ENCODE measurements at regions not wholly inside any gene's neighbourhood (a gene's known extent, or its start where the extent isn't known, plus 50 kb on each side); places are given as distances from the start of the nearest gene placed in this dataset.
A peak's percentile ranks its signal among the peaks of the same experiment; 100 is the strongest.

- no peaks in the 10 kb centered on the region for H3K36me3 ChIP-seq (ENCODE audit: control insufficient read depth, insufficient read depth, low read length)
- H3K27ac ChIP-seq (ENCODE audit: low read length) = no peak overlapping the region
- H3K4me1 Mint-ChIP-seq = no peaks in the 10 kb centered on the region
- peaks cover 0 to 2% of the 10 kb centered on the region in 2 donors for H3K9me3 Mint-ChIP-seq
- no peak overlapping the region for H3K4me3 ChIP-seq (ENCODE audit: low read length)
- no peak for ATAC-seq
- H3K27ac Mint-ChIP-seq = no peak overlapping the region
- no peaks in the 10 kb centered on the region for H3K4me1 ChIP-seq (ENCODE audit: control insufficient read depth, insufficient read depth, low read length)
- no peaks in the 10 kb centered on the region for H3K9me3 ChIP-seq (ENCODE audit: control insufficient read depth, insufficient read depth, low read length)
- no peaks in the 10 kb centered on the region for H3K27me3 ChIP-seq (ENCODE audit: control insufficient read depth, insufficient read depth, low read length)
- intact Hi-C loops (cut with micrococcal nuclease) = no loop called here
- WGBS (ENCODE audit: insufficient coverage) = 77% methylated on average over 4 of the region's 4 CpGs
- no peak for TF ChIP-seq CTCF (IDR thresholded peaks at IDR 0.05)
- no peak overlapping the region for H3K4me3 Mint-ChIP-seq
- DNase-seq = peak in 1 of 2 donors; percentile 6
- no peaks in the 10 kb centered on the region for H3K27me3 Mint-ChIP-seq (ENCODE audit: low read depth in 2 of 2)
- no peaks in the 10 kb centered on the region for H3K36me3 Mint-ChIP-seq
These were observed 412.5 kb downstream of the GJA1 start for GRCh38 chr6:121847806-121848522.

GRCh38 chr6:121848523-121849255 is 413.2 kb downstream of the GJA1 start:
- Histone ChIP-seq H3K36me3 (ENCODE audit: control insufficient read depth, insufficient read depth, low read length) (no peaks in the 10 kb centered on the region), H3K9me3 (ENCODE audit: control insufficient read depth, insufficient read depth, low read length) (no peaks in the 10 kb centered on the region), H3K4me1 (ENCODE audit: control insufficient read depth, insufficient read depth, low read length) (no peaks in the 10 kb centered on the region), H3K4me3 (ENCODE audit: low read length) (no peak overlapping the region), H3K27me3 (ENCODE audit: control insufficient read depth, insufficient read depth, low read length) (no peaks in the 10 kb centered on the region), H3K27ac (ENCODE audit: low read length) (no peak overlapping the region)
- TF ChIP-seq CTCF (IDR thresholded peaks at IDR 0.05) = no peak
- intact Hi-C loops (cut with micrococcal nuclease) = no loop called here
- WGBS (ENCODE audit: insufficient coverage) = 94% methylated on average over 5 of the region's 6 CpGs
- ATAC-seq (no peak), DNase-seq (no peak)
- Mint-ChIP-seq H3K27me3 (ENCODE audit: low read depth in 2 of 2) (no peaks in the 10 kb centered on the region), H3K4me1 (no peaks in the 10 kb centered on the region), H3K9me3 (peaks cover 0 to 2% of the 10 kb centered on the region in 2 donors), H3K27ac (no peak overlapping the region), H3K4me3 (no peak overlapping the region), H3K36me3 (no peaks in the 10 kb centered on the region)

GRCh38 chr6:121849477-121849876 is 414.0 kb downstream of the GJA1 start:
- Mint-ChIP-seq H3K4me3 (no peak overlapping the region), H3K27me3 (ENCODE audit: low read depth in 2 of 2) (no peaks in the 10 kb centered on the region), H3K9me3 (no peaks in the 10 kb centered on the region), H3K4me1 (no peaks in the 10 kb centered on the region), H3K27ac (no peak overlapping the region), H3K36me3 (no peaks in the 10 kb centered on the region)
- H3K36me3 ChIP-seq (ENCODE audit: control insufficient read depth, insufficient read depth, low read length) = no peaks in the 10 kb centered on the region
- H3K4me1 ChIP-seq (ENCODE audit: control insufficient read depth, insufficient read depth, low read length) = no peaks in the 10 kb centered on the region
- DNase-seq (peak in 1 of 2 donors; percentile 52), ATAC-seq (peak in 2 of 3 donors; percentile 29 to 43)
- intact Hi-C loops (cut with micrococcal nuclease) = no loop called here
- no peaks in the 10 kb centered on the region for H3K27me3 ChIP-seq (ENCODE audit: control insufficient read depth, insufficient read depth, low read length)
- no peaks in the 10 kb centered on the region for H3K9me3 ChIP-seq (ENCODE audit: control insufficient read depth, insufficient read depth, low read length)
- WGBS (ENCODE audit: insufficient coverage) = 53% methylated on average over 2 of the region's 5 CpGs
- H3K27ac ChIP-seq (ENCODE audit: low read length) = no peak overlapping the region
- no peak overlapping the region for H3K4me3 ChIP-seq (ENCODE audit: low read length)
- no peak for TF ChIP-seq CTCF (IDR thresholded peaks at IDR 0.05)
